Activated CD4-positive, alpha-beta T cell treated with anti-CD3 and anti-CD28 coated beads for 24 hours (primary cell): ENCODE measurements at regions not wholly inside any gene's neighbourhood (a gene's known extent, or its start where the extent isn't known, plus 50 kb on each side); places are given as distances from the start of the nearest gene placed in this dataset.

Source experiments
- DNase-seq, 2 donors: peaks; one replicate each; pipeline ENCODE4 v3.0.0-alpha.2; 2020; ENCODE audit warnings: low read depth in 2 of 2

GRCh38 chr1:213643360-213643759, 344.4 kb upstream of the PROX1 start:
- DNase-seq: no peak

GRCh38 chr1:213647864-213648650, 339.7 kb upstream of the PROX1 start:
- DNase-seq: no peak

GRCh38 chr1:213649373-213649772, 338.4 kb upstream of the PROX1 start:
- no peak for DNase-seq

- no peak for DNase-seq
Measured at GRCh38 chr1:213650603-213651002, 337.2 kb upstream of the PROX1 start.

- DNase-seq: no peak
Measured at GRCh38 chr1:213651077-213651476, 336.7 kb upstream of the PROX1 start.

- DNase-seq: no peak
Measured at GRCh38 chr1:213652109-213652508, 335.7 kb upstream of the PROX1 start.

GRCh38 chr1:213656039-213656438, 331.7 kb upstream of the PROX1 start:
- no peak for DNase-seq

GRCh38 chr1:213656503-213656902, 331.3 kb upstream of the PROX1 start:
- DNase-seq: no peak

- no peak for DNase-seq
Measured at GRCh38 chr1:213657013-213657412, 330.8 kb upstream of the PROX1 start.

GRCh38 chr1:213657879-213658278, 329.9 kb upstream of the PROX1 start:
- no peak for DNase-seq

GRCh38 chr1:213658457-213658856, 329.3 kb upstream of the PROX1 start:
- DNase-seq: no peak

- no peak for DNase-seq
Measured at GRCh38 chr1:213659580-213660547, 327.9 kb upstream of the PROX1 start.

GRCh38 chr1:213661302-213661701, 326.5 kb upstream of the PROX1 start:
- no peak for DNase-seq

GRCh38 chr1:213666113-213666512, 321.7 kb upstream of the PROX1 start:
- DNase-seq: no peak

GRCh38 chr1:213666922-213667321, 320.9 kb upstream of the PROX1 start:
- DNase-seq: no peak

- no peak for DNase-seq
Measured at GRCh38 chr1:213669512-213669911, 318.3 kb upstream of the PROX1 start.

- no peak for DNase-seq
Measured at GRCh38 chr1:213669964-213670691, 317.6 kb upstream of the PROX1 start.

- DNase-seq: no peak
Measured at GRCh38 chr1:213670692-213671023, 317.1 kb upstream of the PROX1 start.

GRCh38 chr1:213675043-213675442, 312.7 kb upstream of the PROX1 start:
- no peak for DNase-seq

GRCh38 chr1:213676736-213677135, 311.0 kb upstream of the PROX1 start:
- DNase-seq: no peak

- DNase-seq: no peak
Measured at GRCh38 chr1:213678348-213678747, 309.4 kb upstream of the PROX1 start.

GRCh38 chr1:213678753-213679152, 309.0 kb upstream of the PROX1 start:
- DNase-seq: no peak
